H9 (cell line): ENCODE measurements at regions not wholly inside any gene's neighbourhood (a gene's known extent, or its start where the extent isn't known, plus 50 kb on each side); places are given as distances from the start of the nearest gene placed in this dataset.

ENCODE experiments used
- DNase-seq: peaks from one replicate; pipeline ENCODE4 v3.0.0-alpha.2; 2017
- H2AFZ ChIP-seq: one replicate; pipeline ENCODE4 v1.6.1; 2013; ENCODE audit warnings: mild to moderate bottlenecking, low read length, control low read depth, moderate library complexity
- H2AK5ac ChIP-seq: 2 replicates; pipeline ENCODE4 v1.6.1; 2013; ENCODE audit warnings: low read length, control low read depth, mixed read lengths; ENCODE audit not compliant: insufficient read length
- H2BK120ac ChIP-seq: one replicate; pipeline ENCODE4 v1.6.1; 2013; ENCODE audit warnings: low read depth, mild to moderate bottlenecking, low read length, control low read depth, inconsistent platforms; ENCODE audit not compliant: poor library complexity, severe bottlenecking
- H2BK12ac ChIP-seq: 2 replicates; pipeline ENCODE4 v1.6.1; 2013; ENCODE audit warnings: low read length, control low read depth, mixed read lengths, low read depth; ENCODE audit not compliant: insufficient read length
- H2BK15ac ChIP-seq: 2 replicates; pipeline ENCODE4 v1.6.1; 2013; ENCODE audit warnings: low read depth, low read length, control low read depth
- H2BK20ac ChIP-seq: one replicate; pipeline ENCODE4 v1.6.1; 2013; ENCODE audit warnings: low read depth, mild to moderate bottlenecking, low read length, control low read depth, inconsistent platforms; ENCODE audit not compliant: poor library complexity, severe bottlenecking
- H2BK5ac ChIP-seq: 2 replicates; pipeline ENCODE4 v1.6.1; 2013; ENCODE audit warnings: low read length, control low read depth, mixed read lengths; ENCODE audit not compliant: insufficient read length
- H3K14ac ChIP-seq: 2 replicates; pipeline ENCODE4 v1.6.1; 2013; ENCODE audit warnings: low read length, control low read depth; ENCODE audit not compliant: insufficient read depth
- H3K18ac ChIP-seq: 2 replicates; pipeline ENCODE4 v1.6.1; 2013; ENCODE audit warnings: low read depth, mild to moderate bottlenecking, mixed read lengths, low read length, control low read depth; ENCODE audit not compliant: insufficient read length
- H3K23ac ChIP-seq: 2 replicates; pipeline ENCODE4 v1.6.1; 2013; ENCODE audit warnings: low read length, control low read depth, mixed read lengths, low read depth; ENCODE audit not compliant: insufficient read length
- H3K23me2 ChIP-seq: 2 replicates; pipeline ENCODE4 v1.6.1; 2013; ENCODE audit warnings: low read depth, mild to moderate bottlenecking, mixed read lengths, low read length, control low read depth; ENCODE audit not compliant: insufficient read length, poor library complexity, severe bottlenecking
- H3K27ac ChIP-seq: 2 replicates; pipeline ENCODE4 v1.5.1; 2013; ENCODE audit warnings: low read length, control low read depth, mixed read lengths, low read depth; ENCODE audit not compliant: insufficient read length
- H3K27me3 ChIP-seq: 2 replicates; pipeline ENCODE4 v1.6.1; 2013; ENCODE audit warnings: low read length, control low read depth, inconsistent platforms; ENCODE audit not compliant: insufficient read depth
- H3K4ac ChIP-seq: 2 replicates; pipeline ENCODE4 v1.6.1; 2013; ENCODE audit warnings: low read depth, mild to moderate bottlenecking, control low read depth, inconsistent platforms, low read length, moderate library complexity
- H3K4me1 ChIP-seq: 2 replicates; pipeline ENCODE4 v1.6.1; 2013; ENCODE audit warnings: low read length, control low read depth, inconsistent platforms; ENCODE audit not compliant: insufficient read depth
- H3K4me2 ChIP-seq: 2 replicates; pipeline ENCODE4 v1.6.1; 2013; ENCODE audit warnings: low read length, control low read depth, mixed read lengths; ENCODE audit not compliant: insufficient read length, insufficient read depth
- H3K56ac ChIP-seq: 2 replicates; pipeline ENCODE4 v1.6.1; 2013; ENCODE audit warnings: low read depth, mild to moderate bottlenecking, mixed read lengths, low read length, control low read depth; ENCODE audit not compliant: insufficient read length
- H3K79me1 ChIP-seq: 2 replicates; pipeline ENCODE4 v1.6.1; 2013; ENCODE audit warnings: low read depth, mild to moderate bottlenecking, moderate library complexity, low read length, control low read depth, inconsistent platforms; ENCODE audit not compliant: insufficient read depth, poor library complexity, severe bottlenecking
- H3K79me2 ChIP-seq: 2 replicates; pipeline ENCODE4 v1.6.1; 2013; ENCODE audit warnings: low read length, control low read depth, inconsistent platforms; ENCODE audit not compliant: insufficient read depth
- H3K9ac ChIP-seq: 2 replicates; pipeline ENCODE4 v1.6.1; 2013; ENCODE audit warnings: low read length, control low read depth, mixed read lengths; ENCODE audit not compliant: insufficient read length; ENCODE audit errors: extremely low read depth
- H3K9me3 ChIP-seq: one replicate; pipeline ENCODE4 v1.6.1; 2013; ENCODE audit warnings: low read depth, low read length, inconsistent platforms; ENCODE audit not compliant: control insufficient read depth
- H3T11ph ChIP-seq: one replicate; pipeline ENCODE4 v1.6.1; 2013; ENCODE audit warnings: mild to moderate bottlenecking, low read length, control low read depth, inconsistent platforms
- H4K20me1 ChIP-seq: one replicate; pipeline ENCODE4 v1.6.1; 2013; ENCODE audit not compliant: control insufficient read depth, insufficient read length, insufficient read depth
- H4K5ac ChIP-seq: 2 replicates; pipeline ENCODE4 v1.6.1; 2013; ENCODE audit warnings: low read depth, mild to moderate bottlenecking, mixed read lengths, low read length, control low read depth; ENCODE audit not compliant: insufficient read length
- H4K8ac ChIP-seq: replicated peaks from 2 replicates; pipeline ENCODE4 v1.6.1; 2013; ENCODE audit warnings: low read length, control low read depth, mixed read lengths, low read depth; ENCODE audit not compliant: insufficient read length
- H4K91ac ChIP-seq: 2 replicates; pipeline ENCODE4 v1.6.1; 2013; ENCODE audit warnings: low read depth, mild to moderate bottlenecking, moderate library complexity, mixed read lengths, low read length, control low read depth; ENCODE audit not compliant: insufficient read length
- H3K27ac Mint-ChIP-seq, 3 experiments: 2 replicates in 2 of 3; 3 replicates in 1 of 3; pipeline ENCODE4 v1.8.0; 2020 to 2021; ENCODE audit warnings: mixed read lengths in 3 of 3, mild to moderate bottlenecking in 1 of 3, moderate library complexity in 1 of 3
- H3K27me3 Mint-ChIP-seq: 2 replicates; pipeline ENCODE4 v1.8.0; 2021; ENCODE audit warnings: low read depth, mild to moderate bottlenecking, moderate library complexity, mixed read lengths
- H3K36me3 Mint-ChIP-seq, 3 experiments: 2 replicates in 2 of 3; 3 replicates in 1 of 3; pipeline ENCODE4 v1.8.0; 2020 to 2021; ENCODE audit warnings: low read depth in 3 of 3, mixed read lengths in 3 of 3; ENCODE audit not compliant: insufficient read depth in 1 of 3
- H3K4me1 Mint-ChIP-seq, 2 experiments: 2 replicates each; pipeline ENCODE4 v1.8.0; 2020; ENCODE audit warnings: mixed read lengths in 2 of 2
- H3K4me3 Mint-ChIP-seq, 2 experiments: 2 replicates in 1 of 2; 3 replicates in 1 of 2; pipeline ENCODE4 v1.8.0; 2020 to 2021; ENCODE audit warnings: mild to moderate bottlenecking in 2 of 2, mixed read lengths in 2 of 2, moderate library complexity in 1 of 2
- H3K9me3 Mint-ChIP-seq, 2 experiments: 2 replicates in 1 of 2; 3 replicates in 1 of 2; pipeline ENCODE4 v1.8.0; 2020; ENCODE audit warnings: mild to moderate bottlenecking in 2 of 2, mixed read lengths in 2 of 2, moderate library complexity in 1 of 2
- CTCF ChIP-seq: fragments of 200-600 bp; sonication (generic); conservative IDR thresholded peaks from 3 replicates; pipeline ENCODE4 v1.8.0; 2021; ENCODE audit warnings: antibody characterized with exemption, mild to moderate bottlenecking
- WGBS: extraction: QIAGEN DNeasy Blood & Tissue Kit; methylation state at CpG from one replicate; pipeline ENCODE4 v1.1.7; 2013; ENCODE audit warnings: missing lambda C conversion rate, low lambda C conversion rate, mixed read lengths; ENCODE audit not compliant: insufficient read length; ENCODE audit errors: extremely low coverage; 5-methylcytosine and 5-hydroxymethylcytosine counted together

- Histone ChIP-seq H4K91ac (no peak overlapping the region), H3K4me2 (no peak overlapping the region), H4K5ac (no peak overlapping the region), H3K9me3 (no peaks in the 10 kb centered on the region), H3K4ac (no peak overlapping the region), H3K56ac (no peak overlapping the region), H3K9ac (no peak overlapping the region), H2BK15ac (no peak overlapping the region), H2BK120ac (no peak overlapping the region), H3K23me2 (no peaks in the 10 kb centered on the region), H2AK5ac (no peak overlapping the region), H3K79me1 (no peaks in the 10 kb centered on the region), H2BK20ac (no peak overlapping the region), H2BK5ac (no peak overlapping the region), H3K14ac (no peak overlapping the region), H3K18ac (no peak overlapping the region), H3K23ac (no peak overlapping the region), H2BK12ac (no peak overlapping the region), H4K8ac (no peak overlapping the region), H3T11ph (no peak overlapping the region), H2AFZ (no peak overlapping the region), H3K4me1 (no peaks in the 10 kb centered on the region), H3K27me3 (no peaks in the 10 kb centered on the region), H4K20me1 (no peaks in the 10 kb centered on the region), H3K27ac (no peak overlapping the region), H3K79me2 (no peaks in the 10 kb centered on the region)
- H3K27me3 Mint-ChIP-seq = no peaks in the 10 kb centered on the region
- H3K9me3 Mint-ChIP-seq = no peaks in the 10 kb centered on the region
- H3K36me3 Mint-ChIP-seq = no peaks in the 10 kb centered on the region
- DNase-seq = no peak
- no peak overlapping the region for H3K27ac Mint-ChIP-seq
- TF ChIP-seq CTCF = peak; percentile 43; the same call in 1 of the 3 replicates
- H3K4me1 Mint-ChIP-seq = peaks cover 3 to 4% of the 10 kb centered on the region in 2 experiments; a peak in 1 of 4 replicates
- H3K4me3 Mint-ChIP-seq = no peak overlapping the region
- no CpG with 5 or more reads among the region's 2 CpGs for WGBS
Measured at GRCh38 chr11:90373971-90374370, 151.1 kb upstream of the CHORDC1 start.
